GM18868 (cell line): ENCODE measurements at regions not wholly inside any gene's neighbourhood (a gene's known extent, or its start where the extent isn't known, plus 50 kb on each side); places are given as distances from the start of the nearest gene placed in this dataset.

Experiments
- ATAC-seq: cut with Tn5 transposase; IDR thresholded peaks from one replicate; pipeline ENCODE4 v1.9.1; 2021; ENCODE audit warnings: mild to moderate bottlenecking, moderate library complexity; ENCODE audit not compliant: unreplicated experiment

DNA sequence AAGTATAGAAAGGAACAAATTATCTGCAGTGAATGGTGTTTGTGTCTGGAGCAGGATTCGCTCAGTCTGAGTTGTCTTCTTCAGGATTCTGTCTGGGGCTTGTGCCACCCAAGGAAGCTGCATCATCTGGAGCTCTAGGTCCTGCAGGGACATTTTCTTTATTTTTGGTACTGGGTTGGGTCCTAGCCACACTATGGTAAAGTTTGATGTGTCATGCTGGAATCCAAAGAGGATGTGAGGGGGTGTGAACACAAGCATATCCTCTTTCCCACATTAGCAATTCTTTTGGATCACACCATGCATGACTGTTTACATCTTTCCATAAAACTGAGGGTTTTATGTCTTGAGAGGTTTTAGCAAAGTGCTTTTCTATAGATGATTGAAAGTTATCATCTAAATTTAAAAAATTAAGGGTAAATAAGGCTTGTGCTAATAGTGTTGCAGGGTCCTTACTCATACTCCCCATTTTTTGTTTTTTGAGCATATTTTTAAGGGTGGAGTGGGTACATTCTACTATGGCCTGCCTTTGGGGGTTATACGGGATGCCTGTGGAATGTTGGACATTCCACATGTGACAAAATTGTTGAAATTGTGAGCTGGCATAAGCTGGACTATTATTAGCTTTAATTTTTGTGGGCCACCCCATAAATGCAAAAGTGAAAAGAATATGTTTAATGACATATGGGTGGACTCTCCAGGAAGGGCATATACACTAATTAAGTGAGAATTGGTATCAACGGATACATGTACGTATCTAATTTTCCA lies 152.0 kb upstream of the HMCN1 start:
- no peak for ATAC-seq

- no peak for ATAC-seq
These were observed 153.2 kb upstream of the HMCN1 start for GRCh38 chr1:185581020-185581419.

- no peak for ATAC-seq
These were observed 155.9 kb upstream of the HMCN1 start for GRCh38 chr1:185578293-185578692.

- no peak for ATAC-seq
These were observed 159.9 kb upstream of the HMCN1 start for GRCh38 chr1:185574139-185574875.

DNA sequence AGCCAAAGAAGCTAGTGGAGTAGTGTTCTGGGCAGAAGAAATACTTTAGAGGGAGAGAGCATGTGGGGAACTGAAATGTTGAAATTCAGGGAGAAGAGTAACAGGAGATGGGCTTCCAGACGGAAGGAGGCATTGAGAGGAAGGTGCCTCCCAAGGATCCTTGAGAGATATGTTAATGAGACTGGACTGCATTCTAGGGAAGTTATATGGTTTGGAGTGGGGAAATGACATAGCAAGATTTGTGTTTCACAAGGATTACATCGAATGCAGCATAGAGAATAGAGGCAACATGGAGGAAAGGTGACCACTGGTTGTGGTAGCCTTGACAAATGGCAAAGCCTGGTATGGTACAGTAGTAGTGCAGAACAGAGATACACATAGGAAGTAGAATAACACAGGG lies 160.5 kb upstream of the HMCN1 start:
- no peak for ATAC-seq

DNA sequence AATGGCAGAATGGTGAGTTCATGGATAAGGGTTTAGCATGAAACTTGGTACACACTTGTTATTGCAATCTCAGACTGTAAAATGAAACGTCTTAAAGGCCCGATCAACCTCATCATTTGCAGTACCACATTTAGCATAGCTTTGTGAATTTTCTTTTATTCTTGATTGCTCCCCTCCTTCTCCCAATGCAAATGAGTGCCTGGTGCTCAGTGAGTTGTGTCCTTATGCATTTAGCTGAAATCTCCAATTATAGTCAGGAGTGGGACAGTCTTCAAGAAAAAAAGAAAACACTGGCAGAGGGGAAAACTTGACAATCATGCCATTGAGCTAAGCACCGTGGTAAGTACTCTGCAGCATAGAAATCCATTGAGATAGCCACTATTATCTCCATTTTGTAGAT lies 161.0 kb upstream of the HMCN1 start:
- no peak for ATAC-seq

GRCh38 chr1:185570962-185571361 lies 163.2 kb upstream of the HMCN1 start:
- ATAC-seq: no peak

DNA sequence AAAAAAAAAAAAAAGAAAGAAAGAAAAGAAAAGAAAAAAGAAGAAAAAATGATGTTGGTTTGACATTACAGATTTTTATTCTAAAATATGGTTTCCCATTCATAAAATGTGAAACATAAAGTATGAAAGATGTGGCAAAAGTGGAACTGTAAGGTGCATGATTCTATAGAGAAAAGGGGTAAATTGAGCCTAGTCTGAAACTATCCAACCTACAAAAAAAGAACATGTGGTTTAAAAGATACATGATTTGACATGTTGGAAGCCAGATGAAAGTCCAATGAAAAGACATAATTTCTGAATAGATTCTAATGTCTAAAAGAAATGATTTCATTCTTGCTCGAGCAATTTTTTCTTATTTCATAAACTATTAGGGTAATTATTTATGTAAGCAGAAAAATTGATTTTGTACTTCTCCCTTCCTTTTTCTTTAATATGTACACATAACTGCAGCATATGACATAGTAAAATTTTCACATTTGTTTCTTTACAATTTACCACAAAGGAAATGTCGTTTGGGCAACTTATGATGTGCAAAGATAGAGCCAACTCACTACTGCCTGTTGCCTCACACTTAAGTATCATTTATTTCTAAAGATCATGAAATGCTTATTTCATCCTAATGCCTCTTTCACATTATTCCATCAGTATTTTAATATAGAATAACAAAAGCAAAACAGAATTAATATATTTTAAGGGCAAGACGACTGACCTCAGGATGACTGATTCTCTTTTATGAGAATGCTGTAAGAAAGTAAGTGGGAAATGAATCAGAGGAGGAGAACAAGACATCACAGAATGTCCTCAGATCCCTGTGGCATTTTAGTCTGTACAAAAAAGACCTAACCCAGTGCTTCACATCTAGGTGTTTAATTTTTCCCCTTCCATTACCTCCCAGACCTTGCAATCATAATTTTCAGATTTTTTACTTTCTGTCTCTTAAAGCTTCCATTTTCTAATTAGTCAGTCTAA lies 165.8 kb upstream of the HMCN1 start:
- ATAC-seq: no peak

- no peak for ATAC-seq
These were observed 166.8 kb upstream of the HMCN1 start for GRCh38 chr1:185567440-185567839.

GRCh38 chr1:185566995-185567394 lies 167.2 kb upstream of the HMCN1 start:
- ATAC-seq: peak; percentile 59

DNA sequence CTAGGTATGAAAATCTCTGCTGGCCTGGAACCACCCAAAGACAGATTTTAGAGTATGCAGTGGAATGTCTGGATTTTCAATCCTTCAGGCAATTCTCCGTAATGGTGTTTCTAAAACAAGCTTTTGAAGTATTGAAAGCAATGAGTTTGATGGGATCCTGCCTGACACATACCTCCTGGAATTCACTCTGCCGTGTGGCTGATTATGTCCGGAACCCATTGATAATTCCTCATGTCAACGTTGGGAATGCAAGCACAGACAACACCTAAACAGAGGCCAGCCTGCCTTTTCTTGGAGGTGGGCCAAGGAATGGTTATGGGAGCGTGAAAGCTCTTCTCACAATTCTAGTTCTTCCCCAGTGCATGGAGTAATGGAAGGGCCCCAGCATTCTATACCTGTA lies 168.9 kb upstream of the HMCN1 start:
- ATAC-seq: no peak

- ATAC-seq: no peak
These were observed 169.4 kb upstream of the HMCN1 start for GRCh38 chr1:185564816-185565215.

DNA sequence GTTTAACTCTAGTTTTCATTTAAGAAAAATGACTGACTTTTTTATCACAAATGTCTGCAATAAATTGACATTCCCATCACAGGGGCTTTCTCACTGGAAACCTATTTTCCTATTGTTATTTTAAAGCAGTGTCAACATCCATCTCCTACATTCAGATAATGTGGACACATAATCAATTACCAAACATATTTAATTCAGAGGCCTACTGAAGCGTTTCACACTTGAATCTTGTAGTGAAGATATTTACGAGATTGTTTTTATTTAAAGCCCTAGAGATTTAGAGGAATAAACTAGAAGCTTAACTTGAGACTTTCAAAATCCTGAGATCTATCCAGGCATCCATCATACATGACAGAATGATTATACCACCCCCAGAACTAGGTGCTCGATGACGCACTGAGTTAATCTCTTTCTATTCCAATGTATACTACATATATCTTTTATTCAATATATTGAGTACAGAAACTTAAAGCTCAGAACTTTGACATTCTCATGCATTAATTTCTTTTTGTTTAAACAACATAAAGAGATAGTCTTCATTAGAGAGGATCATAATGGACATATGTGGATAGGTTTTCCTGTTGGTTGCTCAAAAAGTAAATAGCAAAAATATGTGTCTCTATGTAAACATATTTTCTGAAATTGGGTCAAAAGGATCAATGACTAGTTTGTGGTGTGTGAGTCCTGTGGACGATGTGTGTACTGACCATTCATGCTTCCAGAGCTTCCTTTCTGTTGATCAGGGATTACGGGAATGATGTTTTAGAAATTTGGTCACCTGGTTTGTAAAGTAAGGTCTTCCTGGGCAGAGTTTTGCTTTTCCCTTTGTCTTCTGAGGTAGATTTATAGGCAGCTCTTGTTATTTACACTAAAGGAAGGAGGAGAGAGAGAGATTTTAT lies 171.5 kb upstream of the HMCN1 start:
- no peak for ATAC-seq

- ATAC-seq: no peak
These were observed 172.6 kb upstream of the HMCN1 start for GRCh38 chr1:185561629-185562028.

GRCh38 chr1:185560760-185561159 lies 173.4 kb upstream of the HMCN1 start:
- ATAC-seq: no peak

DNA sequence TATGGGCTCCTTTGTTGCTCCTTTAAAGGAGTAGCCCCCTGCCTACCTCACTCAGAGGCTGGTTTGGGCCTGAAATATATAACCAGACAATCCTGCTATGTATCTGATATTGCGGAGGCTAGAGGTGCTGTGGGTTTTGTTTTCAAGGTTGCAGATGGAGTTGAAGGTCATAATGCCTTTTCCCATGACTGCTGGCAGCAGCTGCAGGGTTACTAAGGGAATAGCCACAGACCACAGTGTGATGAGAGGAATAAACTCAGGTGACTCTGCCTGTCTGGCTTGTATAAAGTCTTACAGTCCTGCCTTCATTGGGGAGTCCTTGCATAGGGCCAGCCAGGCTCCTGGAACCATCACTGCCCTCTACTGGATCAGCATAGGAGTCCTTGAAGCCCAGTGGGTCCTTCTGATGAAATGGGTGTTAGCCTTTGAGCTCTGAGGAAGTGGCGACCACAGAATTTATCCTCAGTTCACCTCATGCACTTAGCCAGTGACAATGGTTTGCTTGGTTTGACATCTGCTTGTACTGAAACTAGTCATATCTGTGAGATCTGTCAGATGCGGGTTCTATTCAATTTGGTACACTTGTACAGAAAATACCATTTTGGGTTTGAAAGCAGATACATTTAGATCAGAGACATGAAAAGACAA lies 174.4 kb upstream of the HMCN1 start:
- peak; percentile 95 for ATAC-seq

DNA sequence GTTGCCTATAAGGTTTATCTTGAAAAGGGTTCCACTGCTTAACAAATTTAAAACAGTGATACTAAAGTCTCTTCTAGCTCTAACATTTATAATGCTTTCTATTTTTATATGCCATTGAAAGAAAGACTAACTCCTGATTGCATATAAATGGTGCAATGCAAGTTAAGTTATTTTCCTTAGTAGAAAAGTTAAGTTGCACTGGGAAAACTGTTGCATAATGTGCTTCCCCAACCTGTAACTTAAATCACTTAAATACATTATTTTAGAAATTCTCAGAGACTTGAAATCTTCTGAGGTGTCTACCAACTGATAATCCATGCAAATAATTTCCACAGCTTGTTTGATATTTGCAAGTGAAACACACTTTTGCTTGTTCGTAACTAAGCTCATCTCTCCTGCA lies 175.0 kb upstream of the HMCN1 start:
- no peak for ATAC-seq

- ATAC-seq: no peak
These were observed 177.6 kb upstream of the HMCN1 start for GRCh38 chr1:185556561-185556960.

DNA sequence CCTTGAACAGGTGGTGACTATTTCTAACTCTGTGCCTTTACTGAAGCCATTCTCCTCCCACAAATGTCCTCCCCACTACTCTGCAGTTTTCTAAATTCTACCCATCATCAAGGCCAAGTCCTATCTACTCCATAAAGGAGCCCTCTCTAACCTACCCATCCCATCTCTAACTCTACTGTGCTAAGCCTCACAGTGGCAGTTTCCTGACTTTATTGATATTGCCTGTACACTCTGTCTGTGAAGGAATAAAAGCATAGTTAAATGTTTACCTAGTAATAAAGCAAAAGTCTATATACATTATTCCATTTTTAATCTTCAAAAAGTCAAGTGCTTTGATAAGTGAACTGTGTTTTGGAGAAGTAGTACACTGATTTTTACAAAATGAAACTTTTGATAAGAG lies 178.4 kb upstream of the HMCN1 start:
- no peak for ATAC-seq

GRCh38 chr1:185551008-185551407 lies 183.2 kb upstream of the HMCN1 start:
- ATAC-seq: no peak
